HG03159 (cell line): ENCODE measurements at regions not wholly inside any gene's neighbourhood (a gene's known extent, or its start where the extent isn't known, plus 50 kb on each side); places are given as distances from the start of the nearest gene placed in this dataset.

Experiments
- ATAC-seq: cut with Tn5 transposase; IDR thresholded peaks from one replicate; pipeline ENCODE4 v1.9.1; 2021; ENCODE audit warnings: mild to moderate bottlenecking, moderate library complexity; ENCODE audit not compliant: unreplicated experiment

- ATAC-seq = peak; percentile 69
These were observed 777.4 kb downstream of the TUSC7 start for GRCh38 chr3:117486719-117487716.

GRCh38 chr3:117488983-117489382 lies 779.4 kb downstream of the TUSC7 start:
- no peak for ATAC-seq

GRCh38 chr3:117489663-117490079 lies 780.1 kb downstream of the TUSC7 start:
- ATAC-seq = no peak

GRCh38 chr3:117490716-117491115 lies 781.1 kb downstream of the TUSC7 start:
- ATAC-seq = no peak

GRCh38 chr3:117495620-117496019 lies 786.0 kb downstream of the TUSC7 start:
- no peak for ATAC-seq

- ATAC-seq = peak; percentile 69
These were observed 789.8 kb downstream of the TUSC7 start for GRCh38 chr3:117499189-117499870.

GRCh38 chr3:117507958-117508357 lies 798.4 kb downstream of the TUSC7 start:
- ATAC-seq = no peak

- no peak for ATAC-seq
These were observed 800.3 kb downstream of the TUSC7 start for GRCh38 chr3:117509858-117510257.

GRCh38 chr3:117510396-117510795 lies 800.8 kb downstream of the TUSC7 start:
- no peak for ATAC-seq

GRCh38 chr3:117512975-117513374 lies 803.4 kb downstream of the TUSC7 start:
- no peak for ATAC-seq

- no peak for ATAC-seq
These were observed 805.7 kb downstream of the TUSC7 start for GRCh38 chr3:117515309-117515708.

- ATAC-seq = no peak
These were observed 808.8 kb downstream of the TUSC7 start for GRCh38 chr3:117518364-117518763.

- no peak for ATAC-seq
These were observed 810.2 kb downstream of the TUSC7 start for GRCh38 chr3:117519776-117520175.

GRCh38 chr3:117520582-117520981 lies 811.0 kb downstream of the TUSC7 start:
- no peak for ATAC-seq

GRCh38 chr3:117523418-117523817 lies 813.8 kb downstream of the TUSC7 start:
- ATAC-seq = no peak

- no peak for ATAC-seq
These were observed 815.3 kb downstream of the TUSC7 start for GRCh38 chr3:117524890-117525289.

GRCh38 chr3:117526470-117527079 lies 817.0 kb downstream of the TUSC7 start:
- peak; percentile 75 for ATAC-seq

- ATAC-seq = no peak
These were observed 817.8 kb downstream of the TUSC7 start for GRCh38 chr3:117527346-117527745.

- ATAC-seq = no peak
These were observed 819.1 kb downstream of the TUSC7 start for GRCh38 chr3:117528688-117529087.

GRCh38 chr3:117531078-117531767 lies 821.6 kb downstream of the TUSC7 start:
- ATAC-seq = no peak

- ATAC-seq = no peak
These were observed 822.7 kb downstream of the TUSC7 start for GRCh38 chr3:117532268-117532667.
